Activated T-helper 1 cell treated with anti-CD3 and anti-CD28 coated beads, Interleukin-12 subunit alpha, Interleukin-12 subunit beta, Interleukin-2, Interleukin-4 antibody, amounts not matched to agents 30 ng/mL and 10 ng/mL and 1 ng/mL, durations not matched to agents 14 hours and 24 hours and 36 hours (primary cell): ENCODE measurements at regions not wholly inside any gene's neighbourhood (a gene's known extent, or its start where the extent isn't known, plus 50 kb on each side); places are given as distances from the start of the nearest gene placed in this dataset.
"Not testable (repeated sequence)": the region's sequence is repeated elsewhere in the genome, so short reads cannot be mapped to it uniquely, and the experiment has no call there.

Source experiments
- DNase-seq: peaks from one replicate; pipeline ENCODE4 v3.0.0; 2021; ENCODE audit warnings: low spot score
- H3K27ac Mint-ChIP-seq: one replicate; pipeline ENCODE4 v1.8.0; 2021; ENCODE audit warnings: mild to moderate bottlenecking, mixed read lengths
- H3K27me3 Mint-ChIP-seq: one replicate; pipeline ENCODE4 v1.8.0; 2022; ENCODE audit warnings: mild to moderate bottlenecking, moderate library complexity, mixed read lengths; ENCODE audit not compliant: insufficient read depth
- H3K36me3 Mint-ChIP-seq: one replicate; pipeline ENCODE4 v1.8.0; 2021; ENCODE audit warnings: low read depth, mixed read lengths
- H3K4me1 Mint-ChIP-seq: one replicate; pipeline ENCODE4 v1.8.0; 2021; ENCODE audit warnings: low read depth, mixed read lengths
- H3K4me3 Mint-ChIP-seq: one replicate; pipeline ENCODE4 v1.8.0; 2021; ENCODE audit warnings: mild to moderate bottlenecking, moderate library complexity, mixed read lengths
- H3K9me3 Mint-ChIP-seq: one replicate; pipeline ENCODE4 v1.8.0; 2021; ENCODE audit warnings: mixed read lengths
- intact Hi-C: fragments of 100-400 bp; cut with micrococcal nuclease; formaldehyde crosslinking; loops from one replicate; pipeline ENCODE4 v1.15.1; 2024

- H3K4me1 Mint-ChIP-seq, H3K27me3 Mint-ChIP-seq, intact Hi-C loops, H3K36me3 Mint-ChIP-seq, H3K4me3 Mint-ChIP-seq, DNase-seq, H3K27ac Mint-ChIP-seq, H3K9me3 Mint-ChIP-seq: not testable (repeated sequence)
These were observed 56.1 kb downstream of the ZNF22 start for GRCh38 chr10:45056806-45057205.

GRCh38 chr10:45058580-45058979 lies 57.9 kb downstream of the ZNF22 start:
- H3K9me3 Mint-ChIP-seq = peaks cover 2% of the 10 kb centered on the region
- H3K4me3 Mint-ChIP-seq = no peak overlapping the region
- no peaks in the 10 kb centered on the region for H3K36me3 Mint-ChIP-seq
- intact Hi-C loops = no loop called here
- no peak for DNase-seq
- no peaks in the 10 kb centered on the region for H3K4me1 Mint-ChIP-seq
- peaks cover 5% of the 10 kb centered on the region for H3K27me3 Mint-ChIP-seq
- H3K27ac Mint-ChIP-seq = no peak overlapping the region

- Mint-ChIP-seq H3K27ac (no peak overlapping the region), H3K9me3 (peaks cover 2% of the 10 kb centered on the region), H3K4me1 (no peaks in the 10 kb centered on the region), H3K27me3 (peaks cover 5% of the 10 kb centered on the region), H3K4me3 (no peak overlapping the region), H3K36me3 (no peaks in the 10 kb centered on the region)
- no peak for DNase-seq
- intact Hi-C loops = no loop called here
These were observed 58.4 kb downstream of the ZNF22 start for GRCh38 chr10:45058992-45059561.

- Mint-ChIP-seq H3K27me3 (peaks cover 5% of the 10 kb centered on the region), H3K9me3 (peaks cover 2% of the 10 kb centered on the region), H3K27ac (no peak overlapping the region), H3K4me1 (no peaks in the 10 kb centered on the region), H3K36me3 (no peaks in the 10 kb centered on the region), H3K4me3 (no peak overlapping the region)
- no peak for DNase-seq
- intact Hi-C loops = no loop called here
These were observed 58.9 kb downstream of the ZNF22 start for GRCh38 chr10:45059632-45060031.

GRCh38 chr10:45061982-45062381 lies 61.3 kb downstream of the ZNF22 start:
- Mint-ChIP-seq H3K9me3 (peaks cover 2% of the 10 kb centered on the region), H3K27ac (no peak overlapping the region), H3K27me3 (no peaks in the 10 kb centered on the region), H3K4me3 (no peak overlapping the region), H3K36me3 (no peaks in the 10 kb centered on the region), H3K4me1 (no peaks in the 10 kb centered on the region)
- no peak for DNase-seq
- intact Hi-C loops = no loop called here

- no peak for DNase-seq
- intact Hi-C loops = no loop called here
- Mint-ChIP-seq H3K27me3 (no peaks in the 10 kb centered on the region), H3K4me1 (no peaks in the 10 kb centered on the region), H3K27ac (no peak overlapping the region), H3K9me3 (peaks cover 2% of the 10 kb centered on the region), H3K4me3 (no peak overlapping the region), H3K36me3 (no peaks in the 10 kb centered on the region)
These were observed 63.0 kb downstream of the ZNF22 start for GRCh38 chr10:45063591-45064231.

- no peak for DNase-seq
- Mint-ChIP-seq H3K4me1 (no peaks in the 10 kb centered on the region), H3K36me3 (no peaks in the 10 kb centered on the region)
These were observed 64.3 kb downstream of the ZNF22 start for GRCh38 chr10:45064998-45065397.

GRCh38 chr10:45071043-45071813 lies 70.5 kb downstream of the ZNF22 start:
- no peak overlapping the region for H3K27ac Mint-ChIP-seq
- intact Hi-C loops = no loop called here
- no peaks in the 10 kb centered on the region for H3K27me3 Mint-ChIP-seq
- H3K4me1 Mint-ChIP-seq = no peaks in the 10 kb centered on the region
- DNase-seq = no peak
- H3K4me3 Mint-ChIP-seq = no peak overlapping the region
- no peaks in the 10 kb centered on the region for H3K9me3 Mint-ChIP-seq
- no peaks in the 10 kb centered on the region for H3K36me3 Mint-ChIP-seq

More at GRCh38 chr10:45064998-45065397, 64.3 kb downstream of the ZNF22 start:
- no peaks in the 10 kb centered on the region for H3K9me3 Mint-ChIP-seq
- no peaks in the 10 kb centered on the region for H3K27me3 Mint-ChIP-seq
- H3K27ac Mint-ChIP-seq = no peak overlapping the region
- no peak overlapping the region for H3K4me3 Mint-ChIP-seq
- intact Hi-C loops = no loop called here

GRCh38 chr10:45075216-45075615 lies 74.5 kb downstream of the ZNF22 start:
- no peak for DNase-seq

GRCh38 chr10:45075826-45076380 lies 75.2 kb downstream of the ZNF22 start:
- intact Hi-C loops = no loop called here
- no peaks in the 10 kb centered on the region for H3K4me1 Mint-ChIP-seq
- no peaks in the 10 kb centered on the region for H3K36me3 Mint-ChIP-seq
- no peaks in the 10 kb centered on the region for H3K9me3 Mint-ChIP-seq
- H3K27me3 Mint-ChIP-seq = peaks cover 3% of the 10 kb centered on the region
- no peak overlapping the region for H3K4me3 Mint-ChIP-seq
- H3K27ac Mint-ChIP-seq = no peak overlapping the region
- no peak for DNase-seq

More at GRCh38 chr10:45075216-45075615, 74.5 kb downstream of the ZNF22 start:
- Mint-ChIP-seq H3K9me3 (no peaks in the 10 kb centered on the region), H3K4me1 (no peaks in the 10 kb centered on the region), H3K36me3 (no peaks in the 10 kb centered on the region), H3K4me3 (no peak overlapping the region), H3K27ac (no peak overlapping the region), H3K27me3 (peaks cover 3% of the 10 kb centered on the region)
- intact Hi-C loops = no loop called here

GRCh38 chr10:45076891-45077290 lies 76.2 kb downstream of the ZNF22 start:
- Mint-ChIP-seq H3K4me1 (no peaks in the 10 kb centered on the region), H3K9me3 (no peaks in the 10 kb centered on the region), H3K27ac (no peak overlapping the region), H3K27me3 (peaks cover 3% of the 10 kb centered on the region), H3K36me3 (no peaks in the 10 kb centered on the region), H3K4me3 (no peak overlapping the region)
- intact Hi-C loops = no loop called here
- DNase-seq = no peak

- intact Hi-C loops = no loop called here
- no peaks in the 10 kb centered on the region for H3K36me3 Mint-ChIP-seq
- no peak overlapping the region for H3K27ac Mint-ChIP-seq
- no peak overlapping the region for H3K4me3 Mint-ChIP-seq
- H3K27me3 Mint-ChIP-seq = peaks cover 3% of the 10 kb centered on the region
- no peaks in the 10 kb centered on the region for H3K4me1 Mint-ChIP-seq
- DNase-seq = no peak
- H3K9me3 Mint-ChIP-seq = peaks cover 6% of the 10 kb centered on the region
These were observed 79.6 kb downstream of the ZNF22 start for GRCh38 chr10:45080331-45080730.

- peaks cover 12% of the 10 kb centered on the region for H3K9me3 Mint-ChIP-seq
- no peak for DNase-seq
- H3K27ac Mint-ChIP-seq = no peak overlapping the region
- H3K4me1 Mint-ChIP-seq = no peaks in the 10 kb centered on the region
- H3K27me3 Mint-ChIP-seq = no peaks in the 10 kb centered on the region
- H3K36me3 Mint-ChIP-seq = no peaks in the 10 kb centered on the region
- intact Hi-C loops = no loop called here
- no peak overlapping the region for H3K4me3 Mint-ChIP-seq
These were observed 81.5 kb downstream of the ZNF22 start for GRCh38 chr10:45082176-45082575.
